ENCODE measurements at regions not wholly inside any gene's neighbourhood (a gene's known extent, or its start where the extent isn't known, plus 50 kb on each side); places are given as distances from the start of the nearest gene placed in this dataset.

DNA sequence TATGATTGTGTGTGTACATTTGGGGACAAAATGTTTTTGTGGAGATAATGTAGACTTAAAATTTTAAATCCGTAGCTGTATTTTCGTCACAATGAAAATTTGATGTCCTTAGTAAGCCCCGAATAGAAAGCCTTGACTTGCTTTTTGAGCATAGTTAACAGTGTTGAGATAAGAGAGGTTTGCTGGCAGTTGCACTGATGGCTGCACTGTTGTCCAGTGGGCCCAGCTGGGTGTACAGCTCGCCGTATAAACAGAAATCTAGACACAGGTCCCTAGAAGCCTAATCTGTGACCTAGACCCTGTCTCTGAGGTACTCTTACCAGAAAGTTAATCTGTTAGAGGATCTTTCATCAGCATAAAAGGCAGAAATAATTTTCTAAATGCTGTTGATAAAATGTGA is 271.3 kb upstream of the DMRT1 start:
- Histone ChIP-seq H3K27me3 (no peaks in the 10 kb centered on the region), H3K9me3 (no peaks in the 10 kb centered on the region), H3K36me3 (no peaks in the 10 kb centered on the region), H3K4me3 (no peak overlapping the region), H3K4me1 (no peaks in the 10 kb centered on the region), H3K27ac (no peak overlapping the region)
- no peak for DNase-seq
- TF ChIP-seq, protein P1, sequence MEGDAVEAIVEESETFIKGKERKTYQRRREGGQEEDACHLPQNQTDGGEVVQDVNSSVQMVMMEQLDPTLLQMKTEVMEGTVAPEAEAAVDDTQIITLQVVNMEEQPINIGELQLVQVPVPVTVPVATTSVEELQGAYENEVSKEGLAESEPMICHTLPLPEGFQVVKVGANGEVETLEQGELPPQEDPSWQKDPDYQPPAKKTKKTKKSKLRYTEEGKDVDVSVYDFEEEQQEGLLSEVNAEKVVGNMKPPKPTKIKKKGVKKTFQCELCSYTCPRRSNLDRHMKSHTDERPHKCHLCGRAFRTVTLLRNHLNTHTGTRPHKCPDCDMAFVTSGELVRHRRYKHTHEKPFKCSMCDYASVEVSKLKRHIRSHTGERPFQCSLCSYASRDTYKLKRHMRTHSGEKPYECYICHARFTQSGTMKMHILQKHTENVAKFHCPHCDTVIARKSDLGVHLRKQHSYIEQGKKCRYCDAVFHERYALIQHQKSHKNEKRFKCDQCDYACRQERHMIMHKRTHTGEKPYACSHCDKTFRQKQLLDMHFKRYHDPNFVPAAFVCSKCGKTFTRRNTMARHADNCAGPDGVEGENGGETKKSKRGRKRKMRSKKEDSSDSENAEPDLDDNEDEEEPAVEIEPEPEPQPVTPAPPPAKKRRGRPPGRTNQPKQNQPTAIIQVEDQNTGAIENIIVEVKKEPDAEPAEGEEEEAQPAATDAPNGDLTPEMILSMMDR (IDR thresholded peaks at IDR 0.05) = no peak
- ATAC-seq = no peak
- intact Hi-C loops (cut with DNase I) = no loop called here

DNA sequence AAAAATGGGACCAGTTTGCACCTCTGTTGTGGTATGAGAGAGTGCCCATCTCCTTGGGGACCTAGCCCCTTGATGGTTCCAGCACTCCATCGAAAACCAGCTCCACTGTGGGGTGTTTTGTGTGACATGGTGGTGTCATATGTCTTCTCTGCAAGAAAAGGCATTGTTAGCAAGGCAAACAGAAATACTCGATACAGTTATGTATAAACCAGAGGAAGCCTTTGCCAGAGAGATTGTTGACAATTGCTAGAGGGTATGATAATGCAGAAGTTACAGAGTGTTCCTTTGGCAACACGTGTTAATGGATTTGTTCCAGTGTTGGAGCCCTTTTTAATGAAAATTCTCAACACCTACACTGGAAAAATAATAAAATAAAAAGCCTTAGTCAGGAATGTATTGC is 270.4 kb upstream of the DMRT1 start:
- no peaks in the 10 kb centered on the region for H3K36me3 ChIP-seq
- TF ChIP-seq, protein P1 (IDR thresholded peaks at IDR 0.05) = no peak
- intact Hi-C loops (cut with DNase I) = no loop called here
- H3K27ac ChIP-seq = no peak overlapping the region
- H3K9me3 ChIP-seq = no peaks in the 10 kb centered on the region
- peak; percentile 23 for ATAC-seq
- H3K27me3 ChIP-seq = no peaks in the 10 kb centered on the region
- H3K4me3 ChIP-seq = no peak overlapping the region
- H3K4me1 ChIP-seq = no peaks in the 10 kb centered on the region
- no peak for DNase-seq

DNA sequence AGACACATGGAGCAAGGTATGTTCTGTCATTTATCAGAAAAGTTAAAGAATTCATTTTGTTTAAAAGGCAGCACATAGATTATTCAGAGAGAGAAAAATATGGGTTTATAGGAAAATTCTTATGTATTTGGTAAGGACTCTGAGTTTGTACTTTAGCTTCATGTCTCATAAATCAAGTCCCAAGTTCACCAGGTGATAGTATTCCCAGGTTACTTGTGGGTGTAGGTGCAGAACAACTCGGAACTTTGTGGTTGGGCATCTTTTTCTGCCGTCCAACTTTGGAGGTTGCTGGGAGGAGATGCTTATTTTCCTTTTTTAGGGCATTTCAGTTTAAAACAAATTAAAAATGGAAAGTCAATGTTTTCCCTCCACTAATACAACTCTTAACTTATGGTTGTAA is 269.8 kb upstream of the DMRT1 start:
- no peaks in the 10 kb centered on the region for H3K9me3 ChIP-seq
- H3K4me3 ChIP-seq = no peak overlapping the region
- intact Hi-C loops (cut with DNase I) = no loop called here
- H3K27me3 ChIP-seq = no peaks in the 10 kb centered on the region
- ATAC-seq = no peak
- DNase-seq = no peak
- no peak overlapping the region for H3K27ac ChIP-seq
- H3K4me1 ChIP-seq = no peaks in the 10 kb centered on the region
- no peaks in the 10 kb centered on the region for H3K36me3 ChIP-seq
- TF ChIP-seq, protein P1 (IDR thresholded peaks at IDR 0.05) = no peak

DNA sequence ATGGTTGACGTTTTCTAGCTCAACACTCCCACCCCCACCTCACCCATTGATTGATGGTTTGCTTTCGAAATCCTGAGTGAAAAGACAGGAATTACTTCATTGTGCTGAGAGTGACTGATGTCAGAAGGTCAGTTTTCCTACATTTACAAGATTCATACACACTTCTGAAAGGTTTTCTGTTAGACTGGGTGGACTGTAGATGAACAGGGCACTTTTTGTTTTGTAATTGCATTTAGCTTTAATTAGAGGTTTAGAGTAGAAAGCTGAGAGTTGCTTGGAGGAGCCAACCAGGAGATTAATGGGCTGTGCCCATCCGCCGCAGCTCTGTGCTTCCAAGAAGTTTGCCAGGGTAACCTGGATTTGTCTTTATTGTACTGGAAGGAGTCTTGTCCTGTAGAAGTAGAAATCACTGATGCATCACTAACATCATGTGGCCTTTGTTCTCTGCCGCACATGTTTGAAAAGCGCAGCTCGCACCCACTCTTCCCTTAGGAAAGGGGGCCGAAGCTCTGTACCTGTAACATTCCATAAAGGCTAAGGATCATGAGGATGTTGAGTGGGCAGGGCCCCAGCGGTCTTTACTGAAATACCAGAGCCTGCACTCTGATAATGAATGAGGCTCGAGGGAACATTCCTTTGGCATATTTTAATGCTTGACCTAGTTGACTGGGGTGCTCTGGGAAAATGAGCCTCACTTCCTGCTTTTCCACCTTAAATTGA is 267.6 kb upstream of the DMRT1 start:
- Histone ChIP-seq H3K27me3 (no peaks in the 10 kb centered on the region), H3K4me3 (no peak overlapping the region), H3K36me3 (no peaks in the 10 kb centered on the region), H3K27ac (peak overlapping the region in 1 of 2 donors; percentile 39), H3K9me3 (peaks cover 0 to 2% of the 10 kb centered on the region in 2 donors), H3K4me1 (no peaks in the 10 kb centered on the region)
- TF ChIP-seq, protein P1 (IDR thresholded peaks at IDR 0.05) = no peak
- ATAC-seq = peak; percentile 79
- no peak for DNase-seq
- intact Hi-C loops (cut with DNase I) = no loop called here

DNA sequence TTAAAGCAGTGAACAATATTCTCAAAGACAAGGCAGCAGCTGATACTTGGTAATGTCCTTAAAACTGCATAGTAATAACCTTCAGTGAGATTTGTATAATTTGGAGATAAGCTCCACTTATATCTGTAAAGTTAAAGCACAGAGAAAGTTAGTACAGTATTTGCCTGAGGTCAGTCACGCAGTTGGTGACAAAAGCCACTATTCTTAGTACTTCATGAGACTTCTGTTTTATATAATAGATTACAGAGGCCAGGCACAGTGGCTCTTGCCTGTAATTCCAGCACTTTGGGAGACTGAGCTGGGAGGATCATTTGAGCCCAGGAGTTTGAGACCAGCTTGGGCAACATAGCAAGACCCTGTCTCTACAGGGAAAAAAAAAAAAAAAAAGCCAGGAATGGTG is 266.4 kb upstream of the DMRT1 start:
- intact Hi-C loops (cut with DNase I) = no loop called here
- Histone ChIP-seq H3K27ac (no peak overlapping the region), H3K4me3 (no peak overlapping the region), H3K4me1 (no peaks in the 10 kb centered on the region), H3K36me3 (no peaks in the 10 kb centered on the region), H3K9me3 (peaks cover 0 to 2% of the 10 kb centered on the region in 2 donors), H3K27me3 (no peaks in the 10 kb centered on the region)
- DNase-seq = no peak
- TF ChIP-seq, protein P1 (IDR thresholded peaks at IDR 0.05) = no peak
- ATAC-seq = no peak

Measured in left lung (tissue), 4 donors.